SK-N-SH treated with all-trans-retinoic acid at 6 μM for 48 hours (cell line): ENCODE measurements at regions not wholly inside any gene's neighbourhood (a gene's known extent, or its start where the extent isn't known, plus 50 kb on each side); places are given as distances from the start of the nearest gene placed in this dataset.

Experiments used
- ATAC-seq: fragments of 200-7000 bp; cut with Tn5 transposase; 3 replicates; pipeline ENCODE4 v1.9.1; 2020; ENCODE audit warnings: mild to moderate bottlenecking, moderate library complexity
- BACH2 ChIP-seq: fragments of 250-450 bp; sonication (Bioruptor Pico); IDR thresholded peaks from 2 replicates; pipeline ENCODE4 v1.9.0; 2021; ENCODE audit warnings: mild to moderate bottlenecking, borderline replicate concordance
- CREB5 ChIP-seq: fragments of 250-450 bp; sonication (Bioruptor Pico); IDR thresholded peaks from 2 replicates; pipeline ENCODE4 v1.5.1; 2020; ENCODE audit warnings: low read depth, mild to moderate bottlenecking, moderate library complexity
- CSDC2 ChIP-seq: fragments of 250-450 bp; sonication (Bioruptor Pico); IDR thresholded peaks from 2 replicates; pipeline ENCODE4 v1.5.0; 2020; ENCODE audit warnings: mild to moderate bottlenecking, moderate library complexity
- ESRRG ChIP-seq: fragments of 250-450 bp; sonication (Bioruptor Pico); IDR thresholded peaks from 2 replicates; pipeline ENCODE4 v1.6.1; 2021; ENCODE audit warnings: mild to moderate bottlenecking
- GLIS3 ChIP-seq: fragments of 250-450 bp; sonication (Bioruptor Pico); IDR thresholded peaks from 2 replicates; pipeline ENCODE4 v1.5.0; 2020; ENCODE audit warnings: mild to moderate bottlenecking, moderate library complexity
- OSR1 ChIP-seq: fragments of 250-450 bp; sonication (Bioruptor Pico); IDR thresholded peaks from 2 replicates; pipeline ENCODE4 v1.8.0; 2022; ENCODE audit warnings: moderate library complexity, mild to moderate bottlenecking, inconsistent platforms
- POU6F1 ChIP-seq: fragments of 250-450 bp; sonication (Bioruptor Pico); IDR thresholded peaks from 2 replicates; pipeline ENCODE4 v1.8.0; 2021; ENCODE audit warnings: low read depth, mild to moderate bottlenecking, moderate library complexity, borderline replicate concordance
- PPARA ChIP-seq: fragments of 250-450 bp; sonication (Bioruptor Pico); IDR thresholded peaks from 2 replicates; pipeline ENCODE4 v1.5.0; 2020; ENCODE audit warnings: mild to moderate bottlenecking, borderline replicate concordance
- RARB ChIP-seq: fragments of 250-450 bp; sonication (Bioruptor Pico); IDR thresholded peaks from 2 replicates; pipeline ENCODE4 v1.8.0; 2021; ENCODE audit warnings: mild to moderate bottlenecking, moderate library complexity
- SNAI2 ChIP-seq: fragments of 250-450 bp; sonication (Bioruptor Pico); IDR thresholded peaks from 2 replicates; pipeline ENCODE4 v1.5.0; 2020; ENCODE audit warnings: mild to moderate bottlenecking, moderate library complexity
- TCF4 ChIP-seq: fragments of 250-450 bp; sonication (Bioruptor Pico); IDR thresholded peaks from 2 replicates; pipeline ENCODE4 v1.8.0; 2021; ENCODE audit warnings: mild to moderate bottlenecking, moderate library complexity, borderline replicate concordance
- TOX ChIP-seq: fragments of 250-450 bp; sonication (Bioruptor Pico); IDR thresholded peaks from 2 replicates; pipeline ENCODE4 v1.8.0; 2021; ENCODE audit warnings: mild to moderate bottlenecking, moderate library complexity, borderline replicate concordance
- ZC3H10 ChIP-seq: fragments of 250-450 bp; sonication (Bioruptor Pico); IDR thresholded peaks from 2 replicates; pipeline ENCODE4 v1.5.1; 2021; ENCODE audit warnings: mild to moderate bottlenecking, moderate library complexity
- ZFP3 ChIP-seq: fragments of 250-450 bp; sonication (Bioruptor Pico); IDR thresholded peaks from 2 replicates; pipeline ENCODE4 v1.5.0; 2020; ENCODE audit warnings: mild to moderate bottlenecking, moderate library complexity
- ZNF565 ChIP-seq: fragments of 450-650 bp; formaldehyde crosslinking; conservative IDR thresholded peaks from 2 replicates; pipeline ENCODE4 v1.5.0; 2020; ENCODE audit warnings: low read depth, mild to moderate bottlenecking, moderate library complexity
- ZNF70 ChIP-seq: fragments of 450-650 bp; formaldehyde crosslinking; IDR thresholded peaks from 2 replicates; pipeline ENCODE4 v1.5.0; 2020; ENCODE audit warnings: mild to moderate bottlenecking, moderate library complexity
- ZNF8 ChIP-seq: fragments of 450-650 bp; formaldehyde crosslinking; IDR thresholded peaks from 2 replicates; pipeline ENCODE4 v1.5.0; 2020; ENCODE audit warnings: mild to moderate bottlenecking, moderate library complexity
- TF ChIP-seq, protein P1 (sequence below): fragments of 250-450 bp; sonication (Bioruptor Pico); IDR thresholded peaks from 2 replicates; pipeline ENCODE4 v1.5.0; 2020; ENCODE audit warnings: mild to moderate bottlenecking, moderate library complexity
- TF ChIP-seq, protein P2 (sequence below): fragments of 250-450 bp; sonication (Bioruptor Pico); IDR thresholded peaks from 2 replicates; pipeline ENCODE4 v1.8.0; 2020; ENCODE audit warnings: mild to moderate bottlenecking, moderate library complexity, borderline replicate concordance

DNA sequence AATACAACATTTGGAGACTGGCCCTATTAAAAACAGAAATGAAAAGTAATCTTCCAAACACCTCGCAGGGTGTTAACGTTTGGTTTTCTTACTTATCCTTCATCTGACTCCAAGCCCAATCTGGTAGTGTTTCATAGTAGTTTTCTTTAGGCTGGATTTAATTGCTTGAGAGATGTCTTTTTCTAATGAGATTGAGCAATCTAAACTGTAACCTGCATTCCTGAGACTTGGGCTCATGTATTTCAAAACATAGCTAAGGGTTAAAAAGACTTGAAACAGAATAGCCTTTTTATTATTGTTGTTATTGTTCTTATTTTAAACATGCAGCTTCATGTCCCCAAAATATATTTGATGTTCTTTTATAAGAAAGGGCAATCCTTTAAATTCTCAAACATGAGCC, 278.9 kb downstream of the TGFB2 start:
- no peak for TF ChIP-seq CSDC2 (CRISPR knock-in tag)
- TF ChIP-seq ZFP3, result no peak
- TF ChIP-seq TOX (CRISPR knock-in tag), result no peak
- TF ChIP-seq GLIS3, result no peak
- TF ChIP-seq ZNF70, result no peak
- TF ChIP-seq ZNF565 (CRISPR knock-in tag), result no peak
- TF ChIP-seq POU6F1 (CRISPR knock-in tag), result no peak
- TF ChIP-seq, protein P1, sequence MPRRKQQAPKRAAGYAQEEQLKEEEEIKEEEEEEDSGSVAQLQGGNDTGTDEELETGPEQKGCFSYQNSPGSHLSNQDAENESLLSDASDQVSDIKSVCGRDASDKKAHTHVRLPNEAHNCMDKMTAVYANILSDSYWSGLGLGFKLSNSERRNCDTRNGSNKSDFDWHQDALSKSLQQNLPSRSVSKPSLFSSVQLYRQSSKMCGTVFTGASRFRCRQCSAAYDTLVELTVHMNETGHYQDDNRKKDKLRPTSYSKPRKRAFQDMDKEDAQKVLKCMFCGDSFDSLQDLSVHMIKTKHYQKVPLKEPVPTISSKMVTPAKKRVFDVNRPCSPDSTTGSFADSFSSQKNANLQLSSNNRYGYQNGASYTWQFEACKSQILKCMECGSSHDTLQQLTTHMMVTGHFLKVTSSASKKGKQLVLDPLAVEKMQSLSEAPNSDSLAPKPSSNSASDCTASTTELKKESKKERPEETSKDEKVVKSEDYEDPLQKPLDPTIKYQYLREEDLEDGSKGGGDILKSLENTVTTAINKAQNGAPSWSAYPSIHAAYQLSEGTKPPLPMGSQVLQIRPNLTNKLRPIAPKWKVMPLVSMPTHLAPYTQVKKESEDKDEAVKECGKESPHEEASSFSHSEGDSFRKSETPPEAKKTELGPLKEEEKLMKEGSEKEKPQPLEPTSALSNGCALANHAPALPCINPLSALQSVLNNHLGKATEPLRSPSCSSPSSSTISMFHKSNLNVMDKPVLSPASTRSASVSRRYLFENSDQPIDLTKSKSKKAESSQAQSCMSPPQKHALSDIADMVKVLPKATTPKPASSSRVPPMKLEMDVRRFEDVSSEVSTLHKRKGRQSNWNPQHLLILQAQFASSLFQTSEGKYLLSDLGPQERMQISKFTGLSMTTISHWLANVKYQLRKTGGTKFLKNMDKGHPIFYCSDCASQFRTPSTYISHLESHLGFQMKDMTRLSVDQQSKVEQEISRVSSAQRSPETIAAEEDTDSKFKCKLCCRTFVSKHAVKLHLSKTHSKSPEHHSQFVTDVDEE (CRISPR knock-in tag), result no peak
- TF ChIP-seq, all 23 proteins: peak for 0
- ATAC-seq, result no peak

DNA sequence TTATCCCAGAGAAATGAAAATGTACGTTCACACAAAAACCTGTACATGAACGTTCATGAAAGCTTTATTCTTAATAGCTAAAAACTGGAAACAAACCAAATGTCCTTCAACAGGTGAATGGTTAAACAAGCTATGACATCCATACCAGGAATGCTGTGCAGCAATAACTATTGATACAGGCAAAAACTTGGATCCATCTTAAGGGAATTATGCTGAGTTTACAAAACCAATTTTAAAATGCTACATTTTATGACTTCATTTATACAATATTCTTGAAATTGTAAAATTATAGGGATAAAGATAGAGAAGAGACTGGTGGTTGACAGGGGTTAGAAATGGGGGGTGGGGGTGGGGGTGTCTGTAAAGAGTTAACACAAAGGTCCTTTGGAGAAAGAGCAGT, 280.3 kb downstream of the TGFB2 start:
- TF ChIP-seq ZFP3 (no peak), SNAI2 (CRISPR knock-in tag) (no peak), PPARA (CRISPR knock-in tag) (no peak), TCF4 (CRISPR knock-in tag) (no peak), OSR1 (CRISPR knock-in tag) (no peak), POU6F1 (CRISPR knock-in tag) (no peak), CREB5 (CRISPR knock-in tag) (no peak), BACH2 (CRISPR knock-in tag) (no peak), RARB (CRISPR knock-in tag) (no peak), ZNF70 (no peak), CSDC2 (CRISPR knock-in tag) (no peak)
- ATAC-seq, result no peak

DNA sequence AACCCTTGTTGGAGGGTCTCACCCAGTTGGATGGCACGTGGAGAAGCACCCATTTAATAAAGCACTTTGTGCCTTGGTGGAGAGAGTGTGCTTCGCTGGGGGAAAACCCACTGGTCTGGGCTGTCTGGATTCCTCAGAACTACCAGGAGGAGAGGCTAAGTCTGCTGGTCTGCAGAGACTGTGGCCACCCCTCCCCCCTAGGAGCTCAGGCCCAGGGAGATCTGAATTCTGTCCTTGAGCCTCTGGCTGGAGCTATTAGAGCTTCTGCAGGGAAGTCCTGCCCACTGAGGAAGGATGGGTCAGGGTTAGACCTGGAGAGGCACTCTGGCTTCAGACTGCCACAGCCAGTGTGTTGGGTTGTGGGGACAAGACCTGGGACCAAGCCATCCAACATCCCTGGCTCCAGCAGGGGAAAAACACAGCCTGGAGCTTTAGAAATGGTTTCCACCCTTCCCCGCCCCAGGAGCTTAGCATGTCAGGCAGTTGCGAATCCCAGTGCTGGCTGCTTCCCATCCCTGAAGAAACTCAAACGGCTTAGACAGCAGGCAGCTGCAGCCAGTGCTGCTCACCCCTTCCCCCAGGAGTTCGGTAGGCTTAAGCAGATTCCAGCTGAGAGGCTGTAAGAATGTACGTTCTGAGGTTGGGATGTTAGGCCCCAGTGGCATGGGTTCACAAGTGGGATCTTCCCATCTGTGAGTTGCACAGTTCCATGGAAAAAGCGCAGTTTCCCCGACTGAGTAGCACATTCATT, 288.3 kb downstream of the TGFB2 start:
- no peak for ATAC-seq
- no peak for TF ChIP-seq OSR1 (CRISPR knock-in tag)
- TF ChIP-seq, protein P2, sequence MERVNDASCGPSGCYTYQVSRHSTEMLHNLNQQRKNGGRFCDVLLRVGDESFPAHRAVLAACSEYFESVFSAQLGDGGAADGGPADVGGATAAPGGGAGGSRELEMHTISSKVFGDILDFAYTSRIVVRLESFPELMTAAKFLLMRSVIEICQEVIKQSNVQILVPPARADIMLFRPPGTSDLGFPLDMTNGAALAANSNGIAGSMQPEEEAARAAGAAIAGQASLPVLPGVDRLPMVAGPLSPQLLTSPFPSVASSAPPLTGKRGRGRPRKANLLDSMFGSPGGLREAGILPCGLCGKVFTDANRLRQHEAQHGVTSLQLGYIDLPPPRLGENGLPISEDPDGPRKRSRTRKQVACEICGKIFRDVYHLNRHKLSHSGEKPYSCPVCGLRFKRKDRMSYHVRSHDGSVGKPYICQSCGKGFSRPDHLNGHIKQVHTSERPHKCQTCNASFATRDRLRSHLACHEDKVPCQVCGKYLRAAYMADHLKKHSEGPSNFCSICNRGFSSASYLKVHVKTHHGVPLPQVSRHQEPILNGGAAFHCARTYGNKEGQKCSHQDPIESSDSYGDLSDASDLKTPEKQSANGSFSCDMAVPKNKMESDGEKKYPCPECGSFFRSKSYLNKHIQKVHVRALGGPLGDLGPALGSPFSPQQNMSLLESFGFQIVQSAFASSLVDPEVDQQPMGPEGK (CRISPR knock-in tag), result no peak
- no peak for TF ChIP-seq RARB (CRISPR knock-in tag)
- TF ChIP-seq ZC3H10 (CRISPR knock-in tag), result no peak
- TF ChIP-seq ESRRG (CRISPR knock-in tag), result no peak
- no peak for TF ChIP-seq TOX (CRISPR knock-in tag)
- no peak for TF ChIP-seq ZNF70
- TF ChIP-seq, protein P1 (CRISPR knock-in tag), result no peak
- no peak for TF ChIP-seq ZNF8
- TF ChIP-seq CSDC2 (CRISPR knock-in tag), result no peak
- TF ChIP-seq, all 23 proteins: peak for 0
